Kidney (tissue), 13 donors: ENCODE measurements at regions not wholly inside any gene's neighbourhood (a gene's known extent, or its start where the extent isn't known, plus 50 kb on each side); places are given as distances from the start of the nearest gene placed in this dataset.

Experiments used
- DNase-seq, 5 donors: peaks; one replicate each; pipeline ENCODE4 v3.0.0-alpha.2; 2013 to 2020
- FAIRE-seq: peaks from 2 replicates; lab custom pipeline; 2012; peaks lifted over from hg19 to GRCh38; lab: Jason Lieb, UNC
- H3K27ac ChIP-seq, 2 donors: one replicate each; pipeline ENCODE4 v1.7.0; 2013; ENCODE audit warnings: low read depth in 2 of 2, low read length in 2 of 2, inconsistent platforms in 1 of 2
- H3K27me3 ChIP-seq: one replicate; pipeline ENCODE4 v1.7.1; 2013; ENCODE audit warnings: low read length, inconsistent platforms; ENCODE audit not compliant: control insufficient read depth, insufficient read depth
- H3K36me3 ChIP-seq, 3 donors: one replicate each; pipeline versions ENCODE4 v1.7.0 to v1.7.1; 2013; ENCODE audit warnings: low read length in 3 of 3, control low read depth in 1 of 3, inconsistent platforms in 1 of 3; ENCODE audit not compliant: insufficient read depth in 3 of 3, control insufficient read depth in 2 of 3
- H3K4me1 ChIP-seq, 3 donors: one replicate each; pipeline versions ENCODE4 v1.7.0 to v1.7.1; 2013; ENCODE audit warnings: low read length in 3 of 3, inconsistent platforms in 1 of 3, low read depth in 1 of 3; ENCODE audit not compliant: control insufficient read depth in 2 of 3, insufficient read depth in 2 of 3
- H3K4me3 ChIP-seq, 3 donors: one replicate each; pipeline versions ENCODE4 v1.7.0 to v1.8.1; 2013; ENCODE audit warnings: low read length in 3 of 3, control low read depth in 1 of 3, inconsistent platforms in 1 of 3
- H3K9ac ChIP-seq, 3 donors: one replicate each; pipeline versions ENCODE4 v1.7.0 to v1.7.1; 2013; ENCODE audit warnings: low read length in 3 of 3, control low read depth in 1 of 3, inconsistent platforms in 1 of 3
- H3K9me3 ChIP-seq, 3 donors: one replicate each; pipeline versions ENCODE4 v1.7.0 to v1.7.1; 2013; ENCODE audit warnings: low read length in 3 of 3, control low read depth in 1 of 3, inconsistent platforms in 1 of 3; ENCODE audit not compliant: control insufficient read depth in 2 of 3, insufficient read depth in 1 of 3
- intact Hi-C: fragments of 100-400 bp; cut with DNase I; formaldehyde crosslinking; loops from one replicate; pipeline ENCODE4 v1.11.1; 2022
- TF ChIP-seq, protein P1 (sequence below): IDR thresholded peaks from 3 replicates; pipeline ENCODE4 v1.5.1; 2012; ENCODE audit warnings: mild to moderate bottlenecking, moderate library complexity, borderline replicate concordance; ENCODE audit not compliant: insufficient read depth; ENCODE audit errors: extremely low read depth
- donor health status: control.
- donor health status: control.
- donor health status: control.
- donor health status: control.
- donor health status: control.
- donor health status: DM: yes; HTN: yes; CAD: no.
- donor health status: Normal renal cell carcinoma (clear cell type).

- no peak for DNase-seq
- H3K4me3 ChIP-seq: no peak overlapping the region
- no peaks in the 10 kb centered on the region for H3K36me3 ChIP-seq
- H3K27ac ChIP-seq: no peak overlapping the region
- H3K27me3 ChIP-seq: no peaks in the 10 kb centered on the region
- no peak for FAIRE-seq
- intact Hi-C loops: no loop called here
- peaks cover 0 to 1% (median 0%) of the 10 kb centered on the region in 3 donors for H3K9me3 ChIP-seq
- no peak overlapping the region for H3K9ac ChIP-seq
- TF ChIP-seq, protein P1, sequence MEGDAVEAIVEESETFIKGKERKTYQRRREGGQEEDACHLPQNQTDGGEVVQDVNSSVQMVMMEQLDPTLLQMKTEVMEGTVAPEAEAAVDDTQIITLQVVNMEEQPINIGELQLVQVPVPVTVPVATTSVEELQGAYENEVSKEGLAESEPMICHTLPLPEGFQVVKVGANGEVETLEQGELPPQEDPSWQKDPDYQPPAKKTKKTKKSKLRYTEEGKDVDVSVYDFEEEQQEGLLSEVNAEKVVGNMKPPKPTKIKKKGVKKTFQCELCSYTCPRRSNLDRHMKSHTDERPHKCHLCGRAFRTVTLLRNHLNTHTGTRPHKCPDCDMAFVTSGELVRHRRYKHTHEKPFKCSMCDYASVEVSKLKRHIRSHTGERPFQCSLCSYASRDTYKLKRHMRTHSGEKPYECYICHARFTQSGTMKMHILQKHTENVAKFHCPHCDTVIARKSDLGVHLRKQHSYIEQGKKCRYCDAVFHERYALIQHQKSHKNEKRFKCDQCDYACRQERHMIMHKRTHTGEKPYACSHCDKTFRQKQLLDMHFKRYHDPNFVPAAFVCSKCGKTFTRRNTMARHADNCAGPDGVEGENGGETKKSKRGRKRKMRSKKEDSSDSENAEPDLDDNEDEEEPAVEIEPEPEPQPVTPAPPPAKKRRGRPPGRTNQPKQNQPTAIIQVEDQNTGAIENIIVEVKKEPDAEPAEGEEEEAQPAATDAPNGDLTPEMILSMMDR: no peak
- no peaks in the 10 kb centered on the region for H3K4me1 ChIP-seq
Measured at GRCh38 chr1:219731771-219732170, 118.9 kb upstream of the ZC3H11B start.

- Histone ChIP-seq H3K36me3 (no peaks in the 10 kb centered on the region), H3K27ac (no peak overlapping the region), H3K4me3 (no peak overlapping the region), H3K9me3 (peaks cover 0 to 22% (median 3%) of the 10 kb centered on the region in 3 donors), H3K27me3 (no peaks in the 10 kb centered on the region), H3K9ac (no peak overlapping the region), H3K4me1 (no peaks in the 10 kb centered on the region)
- intact Hi-C loops: no loop called here
- DNase-seq: no peak
- TF ChIP-seq, protein P1: no peak
- FAIRE-seq: no peak
Measured at GRCh38 chr1:219726480-219727272, 113.8 kb upstream of the ZC3H11B start.

GRCh38 chr1:219724440-219724839 lies 111.5 kb upstream of the ZC3H11B start:
- no peak for DNase-seq
- Histone ChIP-seq H3K4me3 (no peak overlapping the region), H3K9ac (no peak overlapping the region), H3K9me3 (peaks cover 0 to 22% (median 3%) of the 10 kb centered on the region in 3 donors), H3K27ac (no peak overlapping the region), H3K27me3 (no peaks in the 10 kb centered on the region), H3K4me1 (no peaks in the 10 kb centered on the region), H3K36me3 (no peaks in the 10 kb centered on the region)
- no peak for FAIRE-seq
- TF ChIP-seq, protein P1: no peak
- intact Hi-C loops: no loop called here
